SK-N-SH (cell line): ENCODE measurements at regions not wholly inside any gene's neighbourhood (a gene's known extent, or its start where the extent isn't known, plus 50 kb on each side); places are given as distances from the start of the nearest gene placed in this dataset.

Source experiments
- CTCF ChIA-PET: fragments of 300-600, 350-600 bp; formaldehyde crosslinking; extraction: SDS; loops from one replicate; lab custom pipeline; 2021; lab: Yijun Ruan, JAX
- POLR2A ChIA-PET: fragments of 350-600 bp; sonication (Branson Sonifier 250); formaldehyde crosslinking; extraction: SDS; loops from one replicate; lab custom pipeline; 2020; ENCODE audit warnings: antibody characterized with exemption, inconsistent platforms; lab: Yijun Ruan, JAX
- DNase-seq: peaks from one replicate; pipeline ENCODE4 v3.0.0; 2012
- H2AFZ ChIP-seq: fragments of 200-600 bp; sonication (generic); 2 replicates; pipeline ENCODE4 v1.8.1; 2016; ENCODE audit warnings: antibody characterized with exemption, mild to moderate bottlenecking, low read depth
- H3F3A ChIP-seq: fragments of 200-600 bp; sonication (generic); replicated peaks from 2 replicates; pipeline ENCODE3; 2016; ENCODE audit warnings: antibody characterized with exemption, mild to moderate bottlenecking; ENCODE audit not compliant: insufficient read depth
- H3K27ac ChIP-seq, 2 experiments: fragments of 200-500 bp in 1 of 2; fragments of 200-600 bp in 1 of 2; sonication (Bioruptor generic) in 1 of 2; sonication (generic), shearing (Covaris generic) in 1 of 2; 2 replicates each; pipeline versions ENCODE4 v1.5.1 to v1.6.1; 2014 to 2016; ENCODE audit warnings: low read depth in 2 of 2, inconsistent platforms in 1 of 2, low read length in 1 of 2, mild to moderate bottlenecking in 1 of 2, mixed read lengths in 1 of 2
- H3K27me3 ChIP-seq: fragments of 200-600 bp; sonication (generic), shearing (Covaris generic); 2 replicates; pipeline ENCODE4 v1.6.1; 2016; ENCODE audit warnings: mixed run types; ENCODE audit not compliant: insufficient read depth
- H3K36me3 ChIP-seq, 2 experiments: fragments of 200-500 bp in 1 of 2; fragments of 200-600 bp in 1 of 2; sonication (Bioruptor generic) in 1 of 2; sonication (generic) in 1 of 2; replicated peaks in 1 of 2; 2 replicates each; pipeline versions ENCODE3 to v1.5.1; 2014 to 2016; ENCODE audit warnings: low read length in 1 of 2, mild to moderate bottlenecking in 1 of 2; ENCODE audit not compliant: insufficient read depth in 2 of 2, control insufficient read depth in 1 of 2
- H3K4me1 ChIP-seq, 2 experiments: fragments of 200-500 bp in 1 of 2; fragments of 200-600 bp in 1 of 2; sonication (Bioruptor generic) in 1 of 2; sonication (generic), shearing (Covaris generic) in 1 of 2; 2 replicates each; pipeline versions ENCODE4 v1.5.1 to v1.6.1; 2014 to 2016; ENCODE audit warnings: low read depth in 1 of 2, low read length in 1 of 2, mixed run types in 1 of 2; ENCODE audit not compliant: insufficient read depth in 2 of 2, control insufficient read depth in 1 of 2
- H3K4me2 ChIP-seq: fragments of 200-600 bp; sonication (generic), shearing (Covaris generic); 2 replicates; pipeline ENCODE4 v1.6.1; 2017; ENCODE audit warnings: mixed run types
- H3K4me3 ChIP-seq, 2 experiments: fragments of 200-500 bp in 1 of 2; fragments of 200-600 bp in 1 of 2; sonication (Bioruptor generic) in 1 of 2; sonication (generic), shearing (Covaris generic) in 1 of 2; 2 replicates each; pipeline versions ENCODE4 v1.5.1 to v1.8.1; 2014 to 2016; ENCODE audit warnings: low read depth in 2 of 2, inconsistent platforms in 1 of 2, low read length in 1 of 2, mild to moderate bottlenecking in 1 of 2, mixed read lengths in 1 of 2, moderate library complexity in 1 of 2
- H3K79me2 ChIP-seq: fragments of 200-600 bp; sonication (generic); 2 replicates; pipeline ENCODE4 v1.8.1; 2017; ENCODE audit warnings: mild to moderate bottlenecking; ENCODE audit not compliant: insufficient read depth
- H3K9ac ChIP-seq: fragments of 200-600 bp; sonication (generic); 2 replicates; pipeline ENCODE4 v1.6.1; 2017; ENCODE audit warnings: mixed run types
- H3K9me2 ChIP-seq: fragments of 200-600 bp; sonication (generic); 2 replicates; pipeline ENCODE4 v1.6.1; 2017; ENCODE audit warnings: mixed run types
- H3K9me3 ChIP-seq: fragments of 200-600 bp; sonication (generic); 2 replicates; pipeline ENCODE4 v1.6.1; 2017; ENCODE audit warnings: mixed run types, mild to moderate bottlenecking, moderate library complexity
- H4K20me1 ChIP-seq: fragments of 200-600 bp; sonication (generic); 2 replicates; pipeline ENCODE4 v1.6.1; 2017; ENCODE audit warnings: mild to moderate bottlenecking, mixed run types; ENCODE audit not compliant: insufficient read depth
- ELF1 ChIP-seq: IDR thresholded peaks from 2 replicates; pipeline ENCODE4 v1.4.0; 2012
- EP300 ChIP-seq, 2 experiments: IDR thresholded peaks; 2 replicates each; pipeline versions ENCODE4 v1.4.0 to v1.6.1; 2012; ENCODE audit warnings: borderline replicate concordance in 1 of 2, low read depth in 1 of 2, low read length in 1 of 2
- FOSL2 ChIP-seq: IDR thresholded peaks from 2 replicates; pipeline ENCODE4 v1.4.0; 2012; ENCODE audit warnings: low read depth, mild to moderate bottlenecking, moderate library complexity, borderline replicate concordance
- GATA2 ChIP-seq: sonication (generic); formaldehyde crosslinking; IDR thresholded peaks from 2 replicates; pipeline ENCODE4 v1.5.0; 2020; ENCODE audit warnings: mild to moderate bottlenecking, missing genetic modification reagents
- JUND ChIP-seq: IDR thresholded peaks from 2 replicates; pipeline ENCODE4 v1.4.0; 2012
- MEF2A ChIP-seq: IDR thresholded peaks from 2 replicates; pipeline ENCODE4 v1.4.0; 2012; ENCODE audit warnings: low read depth, borderline replicate concordance
- MXI1 ChIP-seq: IDR thresholded peaks from 2 replicates; pipeline ENCODE4 v1.6.1; 2012; ENCODE audit warnings: mild to moderate bottlenecking, low read depth, low read length, improper control_type of control experiment
- NFIC ChIP-seq: IDR thresholded peaks from 2 replicates; pipeline ENCODE4 v1.4.0; 2012; ENCODE audit warnings: borderline replicate concordance
- NRF1 ChIP-seq: IDR thresholded peaks from 2 replicates; pipeline ENCODE4 v1.6.1; 2012; ENCODE audit warnings: low read depth, mild to moderate bottlenecking, low read length
- RAD21 ChIP-seq: IDR thresholded peaks from 2 replicates; pipeline ENCODE4 v1.6.1; 2012; ENCODE audit warnings: mild to moderate bottlenecking, low read length
- RCOR1 ChIP-seq: fragments of 150-350 bp; IDR thresholded peaks from 2 replicates; pipeline ENCODE4 v1.6.1; 2017; ENCODE audit warnings: antibody characterized with exemption, low read length
- REST ChIP-seq: IDR thresholded peaks from 2 replicates; pipeline ENCODE4 v1.6.1; 2012; ENCODE audit warnings: mild to moderate bottlenecking, low read depth, low read length, moderate library complexity
- RXRA ChIP-seq: IDR thresholded peaks from 2 replicates; pipeline ENCODE4 v1.4.0; 2012; ENCODE audit warnings: low read depth, mild to moderate bottlenecking, borderline replicate concordance
- SIN3A ChIP-seq: IDR thresholded peaks from 2 replicates; pipeline ENCODE4 v1.6.1; 2012; ENCODE audit warnings: low read depth, mild to moderate bottlenecking, low read length, moderate library complexity, borderline replicate concordance
- SMC3 ChIP-seq: IDR thresholded peaks from 2 replicates; pipeline ENCODE4 v1.6.1; 2012; ENCODE audit warnings: low read depth, low read length, improper control_type of control experiment
- USF1 ChIP-seq: IDR thresholded peaks from 2 replicates; pipeline ENCODE4 v1.4.0; 2012; ENCODE audit warnings: low read depth, borderline replicate concordance
- YY1 ChIP-seq: IDR thresholded peaks from 2 replicates; pipeline ENCODE4 v1.4.0; 2012; ENCODE audit warnings: low read depth, mild to moderate bottlenecking
- WGBS: methylation state at CpG from one replicate; pipeline ENCODE4 v1.1.6; 2017; ENCODE audit warnings: low lambda C conversion rate; 5-methylcytosine and 5-hydroxymethylcytosine counted together
- TF ChIP-seq, protein P1 (sequence below): IDR thresholded peaks from 2 replicates; pipeline ENCODE4 v1.4.0; 2012; ENCODE audit warnings: low read depth
- TF ChIP-seq, protein P2 (sequence below): fragments of 150-350 bp; IDR thresholded peaks from 2 replicates; pipeline ENCODE4 v1.6.1; 2016; ENCODE audit warnings: mild to moderate bottlenecking, low read depth, low read length
- TF ChIP-seq, protein P3 (sequence below): IDR thresholded peaks from 2 replicates; pipeline ENCODE4; 2012
- TF ChIP-seq, protein P4 (sequence below): fragments of 200-600 bp; sonication (generic); IDR thresholded peaks from 2 replicates; pipeline ENCODE4 v1.6.1; 2017; ENCODE audit warnings: antibody characterized with exemption, mild to moderate bottlenecking, moderate library complexity

DNA sequence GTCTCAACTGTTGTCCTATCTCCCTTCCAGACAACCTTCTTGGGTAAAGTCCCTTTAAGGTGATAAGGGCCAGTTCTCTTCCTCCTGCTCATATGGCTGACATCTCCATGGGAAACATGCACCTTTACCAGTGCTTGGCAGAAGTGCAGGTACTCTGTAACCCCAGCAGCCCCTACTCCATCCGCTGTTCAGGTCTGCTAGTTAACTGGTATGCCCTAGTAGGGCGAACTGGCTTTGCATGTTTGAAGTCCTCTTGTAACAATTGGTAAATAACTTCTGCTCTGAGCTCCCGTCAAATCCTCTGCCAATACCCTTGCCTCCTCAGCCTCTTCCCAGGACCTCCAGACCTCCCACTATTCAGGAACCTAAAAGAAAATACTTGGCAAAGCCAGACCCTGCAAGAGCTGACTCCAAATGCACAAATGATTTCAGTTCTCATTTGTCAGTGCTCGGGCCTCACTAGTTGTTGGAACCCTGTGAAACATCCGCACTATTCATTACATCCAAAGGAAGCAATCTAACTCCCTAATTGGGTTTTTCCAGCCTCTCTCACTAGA lies 703.7 kb downstream of the MAFB start:
- no peaks in the 10 kb centered on the region for H4K20me1 ChIP-seq
- no peak for DNase-seq
- 49% methylated on average over 5 of the region's 5 CpGs for WGBS
- no peaks in the 10 kb centered on the region for H3K9me2 ChIP-seq
- no peak overlapping the region for H3K27ac ChIP-seq
- ChIA-PET POLR2A (no interaction called here), CTCF (no interaction called here)
- H3K4me2 ChIP-seq = no peak overlapping the region
- H3K79me2 ChIP-seq = no peaks in the 10 kb centered on the region
- H3K4me1 ChIP-seq = peaks cover 8% of the 10 kb centered on the region in 2 experiments; a peak in 3 of 4 replicates
- no peak overlapping the region for H2AFZ ChIP-seq
- TF ChIP-seq RXRA (no peak), ELF1 (no peak), USF1 (no peak), NFIC (no peak), JUND (no peak), GATA2 (CRISPR knock-in tag) (no peak), FOSL2 (no peak), RCOR1 (no peak), SMC3 (no peak), EP300 (IDR thresholded peaks at IDR 0.05; ENCODE audit: borderline replicate concordance in 1 of 2, low read depth in 1 of 2, low read length in 1 of 2) (no peak)
- TF ChIP-seq, protein P1, sequence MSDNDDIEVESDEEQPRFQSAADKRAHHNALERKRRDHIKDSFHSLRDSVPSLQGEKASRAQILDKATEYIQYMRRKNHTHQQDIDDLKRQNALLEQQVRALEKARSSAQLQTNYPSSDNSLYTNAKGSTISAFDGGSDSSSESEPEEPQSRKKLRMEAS = no peak
- no peak overlapping the region for H3K9ac ChIP-seq
- no peaks in the 10 kb centered on the region for H3F3A ChIP-seq
- no peaks in the 10 kb centered on the region for H3K27me3 ChIP-seq
- no peaks in the 10 kb centered on the region for H3K9me3 ChIP-seq
- H3K4me3 ChIP-seq = no peak overlapping the region
- no peaks in the 10 kb centered on the region for H3K36me3 ChIP-seq

DNA sequence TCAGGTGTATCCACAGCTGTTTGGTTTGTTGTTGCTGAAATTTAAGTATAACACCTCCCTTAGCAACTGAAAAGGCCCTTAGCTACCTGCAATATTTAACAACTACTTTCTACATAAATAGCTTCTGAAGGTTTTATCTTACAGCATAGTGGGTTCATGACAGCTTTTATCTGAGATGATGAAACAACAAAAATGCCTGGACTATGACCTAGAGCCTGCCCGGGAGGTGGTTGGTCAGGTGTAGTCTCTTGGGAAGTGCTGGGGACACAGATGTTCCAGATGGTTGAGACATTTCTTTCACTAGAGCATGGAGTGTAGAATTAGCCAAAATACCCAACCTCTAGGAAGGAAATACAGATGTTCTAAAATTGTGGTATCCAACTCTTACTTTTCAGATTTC lies 705.4 kb downstream of the MAFB start:
- no peaks in the 10 kb centered on the region for H3F3A ChIP-seq
- 32% methylated on average over 1 of the region's 1 CpG for WGBS
- no peak for DNase-seq
- POLR2A ChIA-PET = no interaction called here
- H3K36me3 ChIP-seq = no peaks in the 10 kb centered on the region
- no peaks in the 10 kb centered on the region for H3K9me2 ChIP-seq
- H3K4me2 ChIP-seq = no peak overlapping the region
- H3K9ac ChIP-seq = no peak overlapping the region
- H2AFZ ChIP-seq = no peak overlapping the region
- no peaks in the 10 kb centered on the region for H3K9me3 ChIP-seq
- CTCF ChIA-PET = no interaction called here
- TF ChIP-seq, protein P2, sequence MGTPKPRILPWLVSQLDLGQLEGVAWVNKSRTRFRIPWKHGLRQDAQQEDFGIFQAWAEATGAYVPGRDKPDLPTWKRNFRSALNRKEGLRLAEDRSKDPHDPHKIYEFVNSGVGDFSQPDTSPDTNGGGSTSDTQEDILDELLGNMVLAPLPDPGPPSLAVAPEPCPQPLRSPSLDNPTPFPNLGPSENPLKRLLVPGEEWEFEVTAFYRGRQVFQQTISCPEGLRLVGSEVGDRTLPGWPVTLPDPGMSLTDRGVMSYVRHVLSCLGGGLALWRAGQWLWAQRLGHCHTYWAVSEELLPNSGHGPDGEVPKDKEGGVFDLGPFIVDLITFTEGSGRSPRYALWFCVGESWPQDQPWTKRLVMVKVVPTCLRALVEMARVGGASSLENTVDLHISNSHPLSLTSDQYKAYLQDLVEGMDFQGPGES = no peak
- no peak for TF ChIP-seq NFIC
- TF ChIP-seq MXI1 = no peak
- TF ChIP-seq, protein P3, sequence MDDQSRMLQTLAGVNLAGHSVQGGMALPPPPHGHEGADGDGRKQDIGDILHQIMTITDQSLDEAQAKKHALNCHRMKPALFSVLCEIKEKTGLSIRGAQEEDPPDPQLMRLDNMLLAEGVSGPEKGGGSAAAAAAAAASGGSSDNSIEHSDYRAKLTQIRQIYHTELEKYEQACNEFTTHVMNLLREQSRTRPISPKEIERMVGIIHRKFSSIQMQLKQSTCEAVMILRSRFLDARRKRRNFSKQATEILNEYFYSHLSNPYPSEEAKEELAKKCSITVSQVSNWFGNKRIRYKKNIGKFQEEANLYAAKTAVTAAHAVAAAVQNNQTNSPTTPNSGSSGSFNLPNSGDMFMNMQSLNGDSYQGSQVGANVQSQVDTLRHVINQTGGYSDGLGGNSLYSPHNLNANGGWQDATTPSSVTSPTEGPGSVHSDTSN = no peak
- no peak for TF ChIP-seq NRF1
- no peak for TF ChIP-seq GATA2 (CRISPR knock-in tag)
- no peak for TF ChIP-seq RAD21
- no peak for TF ChIP-seq SIN3A
- no peak for TF ChIP-seq YY1
- TF ChIP-seq RXRA = no peak
- TF ChIP-seq REST = no peak
- TF ChIP-seq, protein P4, sequence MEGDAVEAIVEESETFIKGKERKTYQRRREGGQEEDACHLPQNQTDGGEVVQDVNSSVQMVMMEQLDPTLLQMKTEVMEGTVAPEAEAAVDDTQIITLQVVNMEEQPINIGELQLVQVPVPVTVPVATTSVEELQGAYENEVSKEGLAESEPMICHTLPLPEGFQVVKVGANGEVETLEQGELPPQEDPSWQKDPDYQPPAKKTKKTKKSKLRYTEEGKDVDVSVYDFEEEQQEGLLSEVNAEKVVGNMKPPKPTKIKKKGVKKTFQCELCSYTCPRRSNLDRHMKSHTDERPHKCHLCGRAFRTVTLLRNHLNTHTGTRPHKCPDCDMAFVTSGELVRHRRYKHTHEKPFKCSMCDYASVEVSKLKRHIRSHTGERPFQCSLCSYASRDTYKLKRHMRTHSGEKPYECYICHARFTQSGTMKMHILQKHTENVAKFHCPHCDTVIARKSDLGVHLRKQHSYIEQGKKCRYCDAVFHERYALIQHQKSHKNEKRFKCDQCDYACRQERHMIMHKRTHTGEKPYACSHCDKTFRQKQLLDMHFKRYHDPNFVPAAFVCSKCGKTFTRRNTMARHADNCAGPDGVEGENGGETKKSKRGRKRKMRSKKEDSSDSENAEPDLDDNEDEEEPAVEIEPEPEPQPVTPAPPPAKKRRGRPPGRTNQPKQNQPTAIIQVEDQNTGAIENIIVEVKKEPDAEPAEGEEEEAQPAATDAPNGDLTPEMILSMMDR = no peak
- TF ChIP-seq MEF2A = no peak
- no peaks in the 10 kb centered on the region for H4K20me1 ChIP-seq
- H3K27me3 ChIP-seq = no peaks in the 10 kb centered on the region
- H3K79me2 ChIP-seq = no peaks in the 10 kb centered on the region
- peaks cover 8% of the 10 kb centered on the region in 2 experiments; a peak in 3 of 4 replicates for H3K4me1 ChIP-seq
- H3K27ac ChIP-seq = no peak overlapping the region
- H3K4me3 ChIP-seq = no peak overlapping the region
